Ishikawa (cell line): ENCODE measurements at regions not wholly inside any gene's neighbourhood (a gene's known extent, or its start where the extent isn't known, plus 50 kb on each side); places are given as distances from the start of the nearest gene placed in this dataset.

ENCODE experiments used
- CEBPB ChIP-seq: IDR thresholded peaks from 2 replicates; pipeline ENCODE4 v1.6.1; 2012
- CREB1 ChIP-seq: IDR thresholded peaks from 2 replicates; pipeline ENCODE4 v1.6.1; 2012; ENCODE audit warnings: low read depth
- EGR1 ChIP-seq: IDR thresholded peaks from 2 replicates; pipeline ENCODE4 v1.6.1; 2012
- EP300 ChIP-seq: IDR thresholded peaks from 2 replicates; pipeline ENCODE4 v1.6.1; 2012; ENCODE audit warnings: borderline replicate concordance
- FOXM1 ChIP-seq: IDR thresholded peaks from 2 replicates; pipeline ENCODE4 v1.6.1; 2012; ENCODE audit warnings: low read depth, borderline replicate concordance
- NFIC ChIP-seq: IDR thresholded peaks from 2 replicates; pipeline ENCODE4 v1.6.1; 2012
- RAD21 ChIP-seq: IDR thresholded peaks from 2 replicates; pipeline ENCODE4 v1.6.1; 2012; ENCODE audit warnings: low read depth
- TAF1 ChIP-seq: IDR thresholded peaks from 2 replicates; pipeline ENCODE4 v1.6.1; 2012; ENCODE audit warnings: low read depth, mild to moderate bottlenecking
- TCF12 ChIP-seq: IDR thresholded peaks from 2 replicates; pipeline ENCODE4 v1.6.1; 2012; ENCODE audit warnings: low read depth
- TEAD4 ChIP-seq: IDR thresholded peaks from 2 replicates; pipeline ENCODE4 v1.6.1; 2012
- YY1 ChIP-seq: IDR thresholded peaks from 2 replicates; pipeline ENCODE4 v1.6.1; 2012; ENCODE audit warnings: low read depth
- ZBTB7A ChIP-seq: IDR thresholded peaks from 2 replicates; pipeline ENCODE4 v1.6.1; 2012; ENCODE audit warnings: low read depth
- TF ChIP-seq, protein P1 (sequence below): IDR thresholded peaks from 2 replicates; pipeline ENCODE4 v1.6.1; 2012
- TF ChIP-seq, protein P2 (sequence below): IDR thresholded peaks from 2 replicates; pipeline ENCODE4 v1.6.1; 2012
- TF ChIP-seq, protein P3 (sequence below): IDR thresholded peaks from 2 replicates; pipeline ENCODE4 v1.6.1; 2012; ENCODE audit warnings: low read depth, mild to moderate bottlenecking

DNA sequence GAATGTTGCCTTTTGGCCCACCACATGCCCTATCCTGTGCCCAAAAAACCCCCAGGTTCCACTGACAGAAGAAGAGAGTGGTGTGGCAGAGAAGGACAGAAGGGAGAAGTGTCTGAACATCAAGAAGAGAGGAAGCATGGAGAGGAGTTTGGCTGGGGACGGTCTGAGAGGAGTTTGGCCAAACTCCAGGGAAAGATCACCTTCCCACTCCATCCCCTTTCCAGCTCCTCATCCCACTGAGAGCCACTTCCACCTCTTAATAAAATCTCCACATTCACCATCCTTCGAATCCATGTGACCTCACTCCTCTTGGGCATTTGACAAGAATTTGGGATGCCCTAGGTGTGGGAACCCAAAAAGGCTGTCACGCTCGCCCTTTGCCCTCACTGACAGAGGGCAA is 311.6 kb upstream of the GRM7 start:
- TF ChIP-seq, protein P1, sequence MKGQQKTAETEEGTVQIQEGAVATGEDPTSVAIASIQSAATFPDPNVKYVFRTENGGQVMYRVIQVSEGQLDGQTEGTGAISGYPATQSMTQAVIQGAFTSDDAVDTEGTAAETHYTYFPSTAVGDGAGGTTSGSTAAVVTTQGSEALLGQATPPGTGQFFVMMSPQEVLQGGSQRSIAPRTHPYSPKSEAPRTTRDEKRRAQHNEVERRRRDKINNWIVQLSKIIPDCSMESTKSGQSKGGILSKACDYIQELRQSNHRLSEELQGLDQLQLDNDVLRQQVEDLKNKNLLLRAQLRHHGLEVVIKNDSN, result no peak

DNA sequence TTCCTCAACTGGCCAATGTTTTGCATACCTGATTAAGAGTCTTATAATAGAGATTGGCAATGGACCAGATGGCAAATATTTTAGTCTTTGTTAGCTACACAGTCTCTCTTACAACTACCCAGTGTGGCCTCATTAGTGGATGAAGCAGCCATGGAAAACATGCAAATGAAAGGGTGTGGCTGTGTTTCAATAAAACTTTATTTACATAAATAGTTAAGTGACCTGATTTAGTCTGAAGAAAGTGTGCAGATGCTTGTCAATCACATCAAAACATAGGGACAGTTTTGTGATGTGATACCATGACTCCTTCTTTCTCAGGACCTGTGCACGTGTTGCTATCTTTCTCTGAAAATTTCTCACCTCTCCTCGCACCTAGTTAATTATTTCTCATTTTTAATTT is 309.8 kb upstream of the GRM7 start:
- no peak for TF ChIP-seq EGR1
- no peak for TF ChIP-seq ZBTB7A
- no peak for TF ChIP-seq NFIC
- no peak for TF ChIP-seq EP300
- TF ChIP-seq, protein P1, result no peak
- TF ChIP-seq TAF1, result no peak
- TF ChIP-seq CEBPB, result no peak
- TF ChIP-seq, protein P2, sequence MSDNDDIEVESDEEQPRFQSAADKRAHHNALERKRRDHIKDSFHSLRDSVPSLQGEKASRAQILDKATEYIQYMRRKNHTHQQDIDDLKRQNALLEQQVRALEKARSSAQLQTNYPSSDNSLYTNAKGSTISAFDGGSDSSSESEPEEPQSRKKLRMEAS, result no peak

DNA sequence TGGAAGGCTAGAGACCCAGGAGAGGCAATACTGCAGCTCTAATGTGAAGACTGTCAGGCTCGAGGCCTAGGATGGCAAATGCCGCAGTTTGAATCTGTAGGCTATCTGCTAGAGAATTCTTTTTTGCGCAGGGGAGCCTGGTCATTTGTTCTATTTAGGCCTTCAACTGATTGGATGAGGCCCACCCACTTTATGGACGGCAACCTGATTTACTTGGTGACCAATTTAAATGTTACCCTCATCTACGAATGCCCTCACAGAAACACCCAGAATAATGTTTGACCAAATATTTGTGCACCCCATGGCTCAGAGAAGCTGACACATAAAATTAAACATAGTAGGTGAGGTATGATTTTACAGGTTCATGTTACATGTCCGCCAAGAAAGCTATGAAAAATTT is 300.7 kb upstream of the GRM7 start:
- TF ChIP-seq, protein P1, result no peak
- TF ChIP-seq EP300 (no peak), TEAD4 (no peak), TAF1 (no peak), ZBTB7A (no peak), FOXM1 (no peak), EGR1 (no peak), RAD21 (no peak)
- TF ChIP-seq, protein P2, result no peak

DNA sequence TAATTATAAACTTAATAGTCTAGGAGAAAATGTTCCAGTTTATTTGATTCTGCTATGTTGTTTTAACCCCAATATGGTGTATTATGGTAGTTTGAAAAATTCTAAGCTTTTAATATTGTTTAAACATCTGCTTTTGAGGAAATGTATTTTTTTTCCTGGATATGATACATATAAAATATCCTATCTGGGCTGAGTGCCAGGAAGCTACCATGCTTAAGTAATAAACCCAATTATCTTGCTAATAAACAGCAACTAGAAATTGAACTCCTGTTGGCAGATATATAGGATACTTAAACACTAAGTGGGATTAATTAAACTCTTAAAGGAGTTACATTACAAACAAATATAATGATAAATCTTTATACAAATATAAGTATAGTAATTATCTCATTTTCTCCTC is 293.7 kb upstream of the GRM7 start:
- TF ChIP-seq, protein P2, result no peak
- no peak for TF ChIP-seq FOXM1
- no peak for TF ChIP-seq CEBPB
- TF ChIP-seq, protein P1, result no peak
- TF ChIP-seq CREB1, result no peak
- TF ChIP-seq, protein P3, sequence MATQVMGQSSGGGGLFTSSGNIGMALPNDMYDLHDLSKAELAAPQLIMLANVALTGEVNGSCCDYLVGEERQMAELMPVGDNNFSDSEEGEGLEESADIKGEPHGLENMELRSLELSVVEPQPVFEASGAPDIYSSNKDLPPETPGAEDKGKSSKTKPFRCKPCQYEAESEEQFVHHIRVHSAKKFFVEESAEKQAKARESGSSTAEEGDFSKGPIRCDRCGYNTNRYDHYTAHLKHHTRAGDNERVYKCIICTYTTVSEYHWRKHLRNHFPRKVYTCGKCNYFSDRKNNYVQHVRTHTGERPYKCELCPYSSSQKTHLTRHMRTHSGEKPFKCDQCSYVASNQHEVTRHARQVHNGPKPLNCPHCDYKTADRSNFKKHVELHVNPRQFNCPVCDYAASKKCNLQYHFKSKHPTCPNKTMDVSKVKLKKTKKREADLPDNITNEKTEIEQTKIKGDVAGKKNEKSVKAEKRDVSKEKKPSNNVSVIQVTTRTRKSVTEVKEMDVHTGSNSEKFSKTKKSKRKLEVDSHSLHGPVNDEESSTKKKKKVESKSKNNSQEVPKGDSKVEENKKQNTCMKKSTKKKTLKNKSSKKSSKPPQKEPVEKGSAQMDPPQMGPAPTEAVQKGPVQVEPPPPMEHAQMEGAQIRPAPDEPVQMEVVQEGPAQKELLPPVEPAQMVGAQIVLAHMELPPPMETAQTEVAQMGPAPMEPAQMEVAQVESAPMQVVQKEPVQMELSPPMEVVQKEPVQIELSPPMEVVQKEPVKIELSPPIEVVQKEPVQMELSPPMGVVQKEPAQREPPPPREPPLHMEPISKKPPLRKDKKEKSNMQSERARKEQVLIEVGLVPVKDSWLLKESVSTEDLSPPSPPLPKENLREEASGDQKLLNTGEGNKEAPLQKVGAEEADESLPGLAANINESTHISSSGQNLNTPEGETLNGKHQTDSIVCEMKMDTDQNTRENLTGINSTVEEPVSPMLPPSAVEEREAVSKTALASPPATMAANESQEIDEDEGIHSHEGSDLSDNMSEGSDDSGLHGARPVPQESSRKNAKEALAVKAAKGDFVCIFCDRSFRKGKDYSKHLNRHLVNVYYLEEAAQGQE, result no peak
- TF ChIP-seq RAD21, result no peak

DNA sequence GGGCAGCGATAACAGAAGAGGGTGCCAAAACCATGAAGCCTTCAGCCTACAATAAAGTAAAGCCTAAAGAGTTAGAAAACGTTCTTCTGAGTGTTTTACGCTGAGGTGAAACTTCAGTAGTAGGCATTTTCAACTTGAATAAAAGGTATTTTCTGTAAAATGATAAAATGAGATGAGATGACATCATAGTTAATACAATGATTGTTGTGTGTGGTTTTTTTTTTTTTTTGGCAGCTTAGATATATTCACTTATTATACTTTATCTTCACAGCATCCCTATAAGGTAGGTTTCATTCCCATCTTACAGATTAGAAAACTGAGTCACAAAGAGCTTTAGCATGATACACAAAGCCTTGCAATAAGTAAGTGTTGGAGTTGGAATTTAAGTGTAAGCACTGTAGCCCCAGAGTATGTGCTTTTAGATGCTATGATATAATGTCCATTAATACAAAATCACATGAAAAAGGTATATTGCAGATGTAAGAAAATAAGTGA is 291.9 kb upstream of the GRM7 start:
- TF ChIP-seq CREB1 (no peak), RAD21 (no peak), TAF1 (no peak), TCF12 (no peak), ZBTB7A (no peak), FOXM1 (no peak), TEAD4 (no peak), CEBPB (no peak), YY1 (no peak), NFIC (no peak), EGR1 (no peak), EP300 (no peak)
- TF ChIP-seq, protein P1, result no peak
- TF ChIP-seq, protein P3, result no peak
- TF ChIP-seq, protein P2, result no peak

DNA sequence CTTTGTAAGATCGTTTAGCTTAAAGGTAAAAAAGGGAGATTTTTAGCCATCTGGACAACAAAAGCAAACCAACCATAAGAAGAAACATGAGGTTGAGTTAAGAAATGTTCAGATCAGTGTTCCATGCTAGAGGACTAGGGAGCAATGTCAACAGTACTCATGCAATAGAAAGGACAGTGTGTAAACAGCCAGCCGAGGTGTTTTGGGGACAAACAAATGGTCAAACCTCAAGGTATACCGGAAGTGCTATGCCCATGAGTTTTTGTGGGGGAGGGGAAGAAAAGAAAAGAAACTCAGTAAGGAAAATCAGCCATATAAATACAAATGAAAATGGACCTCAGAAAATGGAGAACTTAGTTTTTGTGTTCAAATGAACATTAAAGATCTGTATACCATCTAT is 289.5 kb upstream of the GRM7 start:
- TF ChIP-seq EP300 (no peak), CEBPB (no peak), CREB1 (no peak), ZBTB7A (no peak)
